ENCODE measurements at regions not wholly inside any gene's neighbourhood (a gene's known extent, or its start where the extent isn't known, plus 50 kb on each side); places are given as distances from the start of the nearest gene placed in this dataset.

GRCh38 chr18:73621091-73621490, 526.5 kb downstream of the FBXO15 start:
- no peak overlapping the region for H3K9ac ChIP-seq (ENCODE audit: low read length in 2 of 2)
- no peaks in the 10 kb centered on the region for H3K4me1 ChIP-seq (ENCODE audit: control insufficient read depth, insufficient read depth, low read length)
- H3K36me3 ChIP-seq (ENCODE audit: control insufficient read depth in 2 of 2, insufficient read depth in 2 of 2, low read length in 2 of 2), result no peaks in the 10 kb centered on the region
- no peaks in the 10 kb centered on the region for H3K27me3 ChIP-seq (ENCODE audit: control insufficient read depth in 1 of 2, insufficient read depth in 2 of 2, low read length in 2 of 2)
- no peaks in the 10 kb centered on the region for H3K9me3 ChIP-seq (ENCODE audit: control insufficient read depth in 2 of 2, low read length in 2 of 2)
- H3K4me3 ChIP-seq (ENCODE audit: low read length in 2 of 2), result no peak overlapping the region
- H3K27ac ChIP-seq (ENCODE audit: low read length), result no peak overlapping the region

GRCh38 chr18:73617981-73618380, 529.7 kb downstream of the FBXO15 start:
- Histone ChIP-seq H3K27me3 (ENCODE audit: control insufficient read depth in 1 of 2, insufficient read depth in 2 of 2, low read length in 2 of 2) (no peaks in the 10 kb centered on the region), H3K9me3 (ENCODE audit: control insufficient read depth in 2 of 2, low read length in 2 of 2) (no peaks in the 10 kb centered on the region), H3K27ac (ENCODE audit: low read length) (no peak overlapping the region), H3K4me1 (ENCODE audit: control insufficient read depth, insufficient read depth, low read length) (no peaks in the 10 kb centered on the region), H3K36me3 (ENCODE audit: control insufficient read depth in 2 of 2, insufficient read depth in 2 of 2, low read length in 2 of 2) (no peaks in the 10 kb centered on the region), H3K4me3 (ENCODE audit: low read length in 2 of 2) (no peak overlapping the region), H3K9ac (ENCODE audit: low read length in 2 of 2) (no peak overlapping the region)

GRCh38 chr18:73615506-73615905, 532.1 kb downstream of the FBXO15 start:
- H3K27ac ChIP-seq (ENCODE audit: low read length), result no peak overlapping the region
- no peaks in the 10 kb centered on the region for H3K36me3 ChIP-seq (ENCODE audit: control insufficient read depth in 2 of 2, insufficient read depth in 2 of 2, low read length in 2 of 2)
- no peaks in the 10 kb centered on the region for H3K4me1 ChIP-seq (ENCODE audit: control insufficient read depth, insufficient read depth, low read length)
- no peak overlapping the region for H3K9ac ChIP-seq (ENCODE audit: low read length in 2 of 2)
- no peak overlapping the region for H3K4me3 ChIP-seq (ENCODE audit: low read length in 2 of 2)
- no peaks in the 10 kb centered on the region for H3K27me3 ChIP-seq (ENCODE audit: control insufficient read depth in 1 of 2, insufficient read depth in 2 of 2, low read length in 2 of 2)
- H3K9me3 ChIP-seq (ENCODE audit: control insufficient read depth in 2 of 2, low read length in 2 of 2), result no peaks in the 10 kb centered on the region

GRCh38 chr18:73614812-73615211, 532.8 kb downstream of the FBXO15 start:
- Histone ChIP-seq H3K4me3 (ENCODE audit: low read length in 2 of 2) (no peak overlapping the region), H3K4me1 (ENCODE audit: control insufficient read depth, insufficient read depth, low read length) (no peaks in the 10 kb centered on the region), H3K27ac (ENCODE audit: low read length) (no peak overlapping the region), H3K36me3 (ENCODE audit: control insufficient read depth in 2 of 2, insufficient read depth in 2 of 2, low read length in 2 of 2) (no peaks in the 10 kb centered on the region), H3K9ac (ENCODE audit: low read length in 2 of 2) (no peak overlapping the region), H3K9me3 (ENCODE audit: control insufficient read depth in 2 of 2, low read length in 2 of 2) (no peaks in the 10 kb centered on the region), H3K27me3 (ENCODE audit: control insufficient read depth in 1 of 2, insufficient read depth in 2 of 2, low read length in 2 of 2) (no peaks in the 10 kb centered on the region)

DNA sequence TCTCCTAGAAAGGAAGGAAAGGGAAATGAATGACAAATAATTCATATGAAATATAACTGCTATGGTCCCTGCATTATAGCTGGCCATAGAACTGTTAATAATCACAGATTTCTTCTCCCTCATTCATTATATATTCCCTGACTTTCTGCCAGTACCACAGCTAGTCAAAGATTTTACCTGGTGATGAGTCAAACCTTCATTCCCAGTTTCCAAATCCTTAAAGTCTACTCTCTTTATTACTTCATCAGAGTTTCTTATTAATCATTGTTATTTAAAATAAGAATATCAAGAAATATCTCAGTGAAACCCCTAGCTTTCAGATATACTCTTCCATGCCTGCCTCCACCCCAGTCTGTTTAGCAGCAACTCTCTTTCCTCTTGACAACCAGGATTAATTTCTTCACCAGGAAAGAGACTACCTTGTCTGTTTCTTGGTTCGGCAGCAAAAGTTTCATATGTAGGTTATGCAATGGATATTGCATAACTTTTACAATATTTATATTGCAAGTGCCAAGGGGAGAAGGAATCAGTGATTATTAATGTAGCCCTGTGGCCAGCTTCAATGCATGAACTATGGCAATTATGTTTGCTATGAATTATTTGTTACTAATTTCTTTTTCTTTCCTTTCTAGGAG, 533.8 kb downstream of the FBXO15 start:
- H3K27me3 ChIP-seq (ENCODE audit: control insufficient read depth in 1 of 2, insufficient read depth in 2 of 2, low read length in 2 of 2), result no peaks in the 10 kb centered on the region

DNA sequence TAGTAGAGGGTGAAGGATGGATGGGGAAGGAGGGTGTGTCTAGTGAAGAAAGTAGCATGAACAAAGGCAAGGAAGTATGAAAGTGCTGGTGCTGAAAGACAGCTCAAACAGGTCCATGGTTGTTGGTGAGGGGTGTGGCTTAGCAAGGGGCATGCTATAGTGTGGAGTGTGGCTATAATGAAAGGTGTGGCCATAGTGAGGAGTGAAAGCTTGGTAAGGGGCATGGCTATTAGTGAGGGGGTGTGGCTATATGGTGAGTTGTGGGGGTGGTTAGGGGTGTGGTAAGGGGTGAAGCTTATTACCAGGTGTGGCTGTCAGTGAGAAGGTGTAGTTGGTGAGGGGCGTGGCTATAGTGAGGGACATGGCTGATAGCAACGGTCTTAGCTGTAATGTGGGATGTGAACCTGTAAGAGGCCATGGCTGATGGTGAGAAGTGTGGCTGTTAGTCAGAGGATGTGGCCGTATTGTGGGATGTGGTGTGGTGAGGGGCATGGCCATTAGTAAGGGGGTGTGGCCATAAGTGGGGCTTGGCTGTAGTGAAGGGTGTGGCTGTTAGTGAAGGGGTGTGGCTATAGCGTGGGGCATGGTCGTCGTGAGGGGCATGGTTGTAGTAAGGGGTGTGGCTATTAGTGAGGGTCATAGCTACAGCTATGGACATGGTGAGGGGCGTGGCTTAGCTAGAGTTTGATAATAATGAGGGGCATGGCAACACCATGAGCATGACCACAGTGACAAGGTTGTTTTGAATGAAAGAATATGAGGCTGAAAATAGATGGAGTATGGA, 549.6 kb downstream of the FBXO15 start:
- no peak overlapping the region for H3K4me3 ChIP-seq (ENCODE audit: low read length in 2 of 2)
- no peak overlapping the region for H3K27ac ChIP-seq (ENCODE audit: low read length)
- no peaks in the 10 kb centered on the region for H3K36me3 ChIP-seq (ENCODE audit: control insufficient read depth in 2 of 2, insufficient read depth in 2 of 2, low read length in 2 of 2)

More for the DNA sequence above, 533.8 kb downstream of the FBXO15 start:
- Histone ChIP-seq H3K27ac (ENCODE audit: low read length) (no peak overlapping the region), H3K36me3 (ENCODE audit: control insufficient read depth in 2 of 2, insufficient read depth in 2 of 2, low read length in 2 of 2) (no peaks in the 10 kb centered on the region), H3K4me1 (ENCODE audit: control insufficient read depth, insufficient read depth, low read length) (no peaks in the 10 kb centered on the region), H3K9me3 (ENCODE audit: control insufficient read depth in 2 of 2, low read length in 2 of 2) (no peaks in the 10 kb centered on the region), H3K4me3 (ENCODE audit: low read length in 2 of 2) (no peak overlapping the region), H3K9ac (ENCODE audit: low read length in 2 of 2) (no peak overlapping the region)

GRCh38 chr18:73594749-73595148, 552.9 kb downstream of the FBXO15 start:
- no peaks in the 10 kb centered on the region for H3K27me3 ChIP-seq (ENCODE audit: control insufficient read depth in 1 of 2, insufficient read depth in 2 of 2, low read length in 2 of 2)
- no peaks in the 10 kb centered on the region for H3K9me3 ChIP-seq (ENCODE audit: control insufficient read depth in 2 of 2, low read length in 2 of 2)
- no peaks in the 10 kb centered on the region for H3K36me3 ChIP-seq (ENCODE audit: control insufficient read depth in 2 of 2, insufficient read depth in 2 of 2, low read length in 2 of 2)
- H3K4me3 ChIP-seq (ENCODE audit: low read length in 2 of 2), result no peak overlapping the region
- no peak overlapping the region for H3K27ac ChIP-seq (ENCODE audit: low read length)
- H3K4me1 ChIP-seq (ENCODE audit: control insufficient read depth, insufficient read depth, low read length), result no peaks in the 10 kb centered on the region
- no peak overlapping the region for H3K9ac ChIP-seq (ENCODE audit: low read length in 2 of 2)

More for the DNA sequence above, 549.6 kb downstream of the FBXO15 start:
- Histone ChIP-seq H3K4me1 (ENCODE audit: control insufficient read depth, insufficient read depth, low read length) (no peaks in the 10 kb centered on the region), H3K9me3 (ENCODE audit: control insufficient read depth in 2 of 2, low read length in 2 of 2) (no peaks in the 10 kb centered on the region), H3K9ac (ENCODE audit: low read length in 2 of 2) (no peak overlapping the region), H3K27me3 (ENCODE audit: control insufficient read depth in 1 of 2, insufficient read depth in 2 of 2, low read length in 2 of 2) (no peaks in the 10 kb centered on the region)

GRCh38 chr18:73593207-73593606, 554.4 kb downstream of the FBXO15 start:
- Histone ChIP-seq H3K9ac (ENCODE audit: low read length in 2 of 2) (no peak overlapping the region), H3K4me1 (ENCODE audit: control insufficient read depth, insufficient read depth, low read length) (no peaks in the 10 kb centered on the region), H3K27ac (ENCODE audit: low read length) (no peak overlapping the region), H3K9me3 (ENCODE audit: control insufficient read depth in 2 of 2, low read length in 2 of 2) (no peaks in the 10 kb centered on the region), H3K4me3 (ENCODE audit: low read length in 2 of 2) (no peak overlapping the region), H3K27me3 (ENCODE audit: control insufficient read depth in 1 of 2, insufficient read depth in 2 of 2, low read length in 2 of 2) (no peaks in the 10 kb centered on the region), H3K36me3 (ENCODE audit: control insufficient read depth in 2 of 2, insufficient read depth in 2 of 2, low read length in 2 of 2) (no peaks in the 10 kb centered on the region)

DNA sequence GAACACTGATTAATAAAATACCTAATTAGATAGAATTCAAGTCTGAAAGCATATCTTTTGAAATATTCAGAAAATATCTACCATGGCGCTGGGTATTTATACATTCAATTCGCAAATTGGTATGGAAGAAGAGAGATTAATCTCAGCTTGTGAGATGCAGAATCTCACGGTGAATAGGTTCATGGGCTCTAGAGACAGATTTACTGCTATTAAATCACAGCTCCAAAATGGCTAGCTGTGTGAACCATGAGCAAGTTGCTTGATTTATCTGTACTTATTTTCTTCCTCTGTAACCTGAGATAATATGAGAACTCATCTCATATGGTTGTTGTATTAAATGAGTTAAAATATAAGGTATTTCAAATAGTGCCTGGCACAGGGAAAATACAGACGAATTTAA, 556.7 kb downstream of the FBXO15 start:
- H3K9ac ChIP-seq (ENCODE audit: low read length in 2 of 2), result no peak overlapping the region
- H3K27ac ChIP-seq (ENCODE audit: low read length), result no peak overlapping the region
- H3K27me3 ChIP-seq (ENCODE audit: control insufficient read depth in 1 of 2, insufficient read depth in 2 of 2, low read length in 2 of 2), result no peaks in the 10 kb centered on the region
- no peaks in the 10 kb centered on the region for H3K36me3 ChIP-seq (ENCODE audit: control insufficient read depth in 2 of 2, insufficient read depth in 2 of 2, low read length in 2 of 2)
- no peak overlapping the region for H3K4me3 ChIP-seq (ENCODE audit: low read length in 2 of 2)
- no peaks in the 10 kb centered on the region for H3K4me1 ChIP-seq (ENCODE audit: control insufficient read depth, insufficient read depth, low read length)
- no peaks in the 10 kb centered on the region for H3K9me3 ChIP-seq (ENCODE audit: control insufficient read depth in 2 of 2, low read length in 2 of 2)

GRCh38 chr18:73579698-73580097, 567.9 kb downstream of the FBXO15 start:
- no peaks in the 10 kb centered on the region for H3K4me1 ChIP-seq (ENCODE audit: control insufficient read depth, insufficient read depth, low read length)
- no peak overlapping the region for H3K27ac ChIP-seq (ENCODE audit: low read length)
- H3K9me3 ChIP-seq (ENCODE audit: control insufficient read depth in 2 of 2, low read length in 2 of 2), result no peaks in the 10 kb centered on the region
- no peak overlapping the region for H3K9ac ChIP-seq (ENCODE audit: low read length in 2 of 2)
- H3K36me3 ChIP-seq (ENCODE audit: control insufficient read depth in 2 of 2, insufficient read depth in 2 of 2, low read length in 2 of 2), result no peaks in the 10 kb centered on the region
- no peaks in the 10 kb centered on the region for H3K27me3 ChIP-seq (ENCODE audit: control insufficient read depth in 1 of 2, insufficient read depth in 2 of 2, low read length in 2 of 2)
- H3K4me3 ChIP-seq (ENCODE audit: low read length in 2 of 2), result no peak overlapping the region

DNA sequence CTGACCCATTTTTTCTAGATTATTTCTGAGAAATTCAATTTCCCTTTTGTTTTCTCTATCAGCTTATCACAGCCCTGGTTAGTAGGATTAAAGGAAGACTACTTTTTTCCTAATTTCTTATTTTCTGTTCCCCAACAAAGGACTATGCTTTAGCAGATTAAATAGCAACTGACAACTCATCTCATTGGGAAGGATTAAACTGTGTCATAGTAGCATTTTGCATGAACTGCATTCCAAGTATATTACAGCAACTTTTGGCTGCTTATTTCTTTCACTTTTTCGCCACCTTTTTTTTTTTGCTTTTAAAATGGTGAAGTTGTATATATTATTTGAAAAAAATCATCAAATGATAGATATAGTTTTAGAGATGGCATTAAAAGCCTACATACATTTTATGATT, 570.3 kb downstream of the FBXO15 start:
- Histone ChIP-seq H3K9me3 (ENCODE audit: control insufficient read depth in 2 of 2, low read length in 2 of 2) (no peaks in the 10 kb centered on the region), H3K4me1 (ENCODE audit: control insufficient read depth, insufficient read depth, low read length) (no peaks in the 10 kb centered on the region), H3K36me3 (ENCODE audit: control insufficient read depth in 2 of 2, insufficient read depth in 2 of 2, low read length in 2 of 2) (no peaks in the 10 kb centered on the region), H3K27ac (ENCODE audit: low read length) (no peak overlapping the region), H3K9ac (ENCODE audit: low read length in 2 of 2) (no peak overlapping the region), H3K27me3 (ENCODE audit: control insufficient read depth in 1 of 2, insufficient read depth in 2 of 2, low read length in 2 of 2) (no peaks in the 10 kb centered on the region), H3K4me3 (ENCODE audit: low read length in 2 of 2) (no peak overlapping the region)
